GM19452 (cell line): ENCODE measurements at regions not wholly inside any gene's neighbourhood (a gene's known extent, or its start where the extent isn't known, plus 50 kb on each side); places are given as distances from the start of the nearest gene placed in this dataset.
"Not testable (repeated sequence)": the region's sequence is repeated elsewhere in the genome, so short reads cannot be mapped to it uniquely, and the experiment has no call there.

Experiments
- ATAC-seq: cut with Tn5 transposase; IDR thresholded peaks from one replicate; pipeline ENCODE4 v1.9.1; 2021; ENCODE audit not compliant: unreplicated experiment

- no peak for ATAC-seq
These were observed 630.0 kb upstream of the MIR17HG start for GRCh38 chr13:90717451-90717936.

- no peak for ATAC-seq
These were observed 628.0 kb upstream of the MIR17HG start for GRCh38 chr13:90719461-90719860.

GRCh38 chr13:90721937-90722336 is 625.5 kb upstream of the MIR17HG start:
- no peak for ATAC-seq

- no peak for ATAC-seq
These were observed 624.1 kb upstream of the MIR17HG start for GRCh38 chr13:90723381-90723780.

GRCh38 chr13:90726375-90726774 is 621.1 kb upstream of the MIR17HG start:
- ATAC-seq = no peak

GRCh38 chr13:90732049-90732448 is 615.4 kb upstream of the MIR17HG start:
- ATAC-seq = no peak

- ATAC-seq = not testable (repeated sequence)
These were observed 613.0 kb upstream of the MIR17HG start for GRCh38 chr13:90734497-90734896.

- no peak for ATAC-seq
These were observed 608.6 kb upstream of the MIR17HG start for GRCh38 chr13:90738881-90739280.

- no peak for ATAC-seq
These were observed 607.4 kb upstream of the MIR17HG start for GRCh38 chr13:90740099-90740498.

- no peak for ATAC-seq
These were observed 605.1 kb upstream of the MIR17HG start for GRCh38 chr13:90742381-90742780.

- no peak for ATAC-seq
These were observed 601.3 kb upstream of the MIR17HG start for GRCh38 chr13:90746230-90746629.

GRCh38 chr13:90750021-90750420 is 597.5 kb upstream of the MIR17HG start:
- no peak for ATAC-seq

GRCh38 chr13:90751026-90751425 is 596.5 kb upstream of the MIR17HG start:
- no peak for ATAC-seq

GRCh38 chr13:90752070-90752469 is 595.4 kb upstream of the MIR17HG start:
- ATAC-seq = no peak

- no peak for ATAC-seq
These were observed 590.3 kb upstream of the MIR17HG start for GRCh38 chr13:90757127-90757680.

GRCh38 chr13:90760639-90761038 is 586.8 kb upstream of the MIR17HG start:
- ATAC-seq = no peak

- no peak for ATAC-seq
These were observed 583.9 kb upstream of the MIR17HG start for GRCh38 chr13:90763476-90764150.

GRCh38 chr13:90766386-90766902 is 581.0 kb upstream of the MIR17HG start:
- ATAC-seq = no peak

- no peak for ATAC-seq
These were observed 579.4 kb upstream of the MIR17HG start for GRCh38 chr13:90768116-90768515.

GRCh38 chr13:90769387-90769786 is 578.1 kb upstream of the MIR17HG start:
- ATAC-seq = no peak

GRCh38 chr13:90770334-90770733 is 577.2 kb upstream of the MIR17HG start:
- no peak for ATAC-seq

GRCh38 chr13:90773681-90774080 is 573.8 kb upstream of the MIR17HG start:
- no peak for ATAC-seq
